ENCODE measurements at regions not wholly inside any gene's neighbourhood (a gene's known extent, or its start where the extent isn't known, plus 50 kb on each side); places are given as distances from the start of the nearest gene placed in this dataset.
"Not testable (repeated sequence)": the region's sequence is repeated elsewhere in the genome, so short reads cannot be mapped to it uniquely, and the experiment has no call there.

DNA sequence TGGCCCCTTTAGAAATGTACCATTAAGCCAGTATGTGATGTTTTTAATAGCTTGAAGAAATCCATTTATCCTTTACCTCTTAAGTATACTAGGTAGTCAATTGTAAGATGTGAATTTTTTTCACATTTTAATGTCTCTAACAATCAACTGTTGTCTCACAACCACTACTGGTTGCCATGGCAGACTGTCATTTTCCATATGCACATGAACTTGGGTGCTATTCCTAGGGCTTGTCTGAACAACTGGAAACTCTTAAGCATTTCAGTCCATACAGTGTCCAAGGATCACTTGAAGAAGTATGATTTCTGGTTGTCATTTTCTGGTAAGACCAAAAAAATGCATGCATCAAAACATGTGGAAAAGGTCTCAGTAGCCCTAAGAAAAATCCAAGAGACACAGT lies 315.1 kb downstream of the HHIPL2 start:
- no peak for DNase-seq

DNA sequence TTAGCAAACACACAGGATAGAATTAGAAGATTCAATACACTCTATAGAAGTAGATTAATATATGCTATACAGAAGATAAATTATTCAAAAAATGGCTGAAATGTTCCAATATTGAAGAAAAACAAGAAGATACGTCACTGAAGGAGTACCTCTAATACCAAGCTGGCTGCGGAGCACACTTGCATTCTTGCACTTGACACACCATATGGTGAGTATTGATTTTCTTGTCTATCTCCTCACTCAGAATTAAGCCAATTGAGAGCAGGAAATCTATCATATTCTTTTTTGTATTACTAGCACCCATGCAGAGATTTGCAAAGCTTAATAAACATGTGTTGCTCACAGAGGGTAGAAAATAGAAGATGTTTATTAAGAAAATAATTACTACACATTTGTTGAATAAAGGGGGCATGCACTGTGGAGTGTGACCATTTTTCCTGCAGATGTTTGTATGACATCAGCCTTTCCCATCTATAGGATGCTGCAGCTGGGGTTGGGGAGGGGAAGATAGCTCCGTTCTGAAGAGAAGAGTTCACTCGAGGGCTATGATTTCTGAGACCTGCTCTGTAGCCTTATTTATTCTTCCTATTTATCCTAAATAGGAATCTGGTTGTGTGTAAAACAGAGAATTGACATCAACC lies 318.1 kb downstream of the HHIPL2 start:
- DNase-seq, result no peak

DNA sequence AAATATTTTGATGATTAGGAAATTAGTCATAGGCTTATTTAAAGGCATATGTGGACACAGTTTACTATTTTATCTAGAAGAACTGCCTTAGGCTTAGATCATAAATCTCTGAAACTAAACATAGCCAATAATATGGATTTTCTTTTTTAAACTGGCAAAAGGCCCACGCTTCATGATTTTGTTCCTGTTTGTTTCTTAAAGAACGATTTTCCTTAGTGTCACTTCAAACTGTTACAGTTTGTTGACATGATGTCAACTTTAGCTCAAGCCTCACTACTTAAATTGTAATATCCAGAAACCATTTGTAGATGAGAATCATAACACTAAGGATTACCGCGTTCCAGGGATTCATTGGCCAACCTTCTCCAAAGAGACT lies 322.6 kb downstream of the HHIPL2 start:
- no peak for DNase-seq

DNA sequence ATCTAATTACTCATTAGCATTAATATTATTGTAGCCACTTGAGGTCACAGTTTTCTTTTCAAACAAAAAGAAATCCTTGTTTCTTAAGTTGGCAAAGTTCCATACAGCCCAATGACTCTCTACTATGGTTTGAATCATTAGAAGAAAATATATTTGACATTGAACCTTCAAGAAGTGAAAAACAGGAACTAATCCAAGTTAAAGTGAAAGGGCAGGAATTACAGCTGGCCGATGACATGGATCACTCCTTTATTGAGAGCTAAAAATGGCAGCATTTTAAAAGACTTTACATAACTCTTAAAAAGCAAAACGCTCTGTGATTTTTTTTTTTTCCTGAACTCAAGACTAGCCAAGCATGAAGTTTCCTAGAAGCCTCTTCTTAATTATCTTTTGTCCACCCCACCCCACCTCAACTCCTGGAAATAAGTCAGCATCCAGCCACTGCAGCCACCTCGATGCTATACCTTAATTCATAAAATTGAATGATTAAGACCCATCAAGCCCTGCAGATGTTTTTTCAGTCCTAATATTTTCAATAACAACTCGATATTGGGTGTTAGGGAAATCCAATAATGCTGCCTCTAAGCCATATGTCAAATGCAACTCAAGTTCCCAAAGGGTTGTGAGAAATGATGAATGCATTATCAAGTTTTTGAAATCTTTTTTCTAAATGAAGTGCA lies 323.1 kb downstream of the HHIPL2 start:
- no peak for DNase-seq

DNA sequence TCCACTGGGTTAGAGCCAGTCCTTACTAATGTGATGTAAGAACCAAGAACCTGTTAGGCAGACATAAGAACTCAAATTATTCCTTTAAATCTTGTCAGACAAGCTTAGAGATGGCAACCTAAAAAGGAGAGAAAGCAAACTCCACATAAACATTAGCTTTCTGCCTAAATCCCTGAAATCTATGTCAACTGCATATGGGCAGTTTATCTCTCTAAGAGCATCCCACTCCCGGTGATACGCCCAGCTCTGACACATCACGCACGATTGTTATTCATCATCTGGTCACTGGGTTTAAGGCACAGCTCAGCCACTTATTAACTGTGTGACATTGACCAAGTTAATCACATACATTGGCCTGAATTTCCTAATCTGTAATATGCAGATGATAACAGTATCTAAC lies 323.7 kb downstream of the HHIPL2 start:
- no peak for DNase-seq

DNA sequence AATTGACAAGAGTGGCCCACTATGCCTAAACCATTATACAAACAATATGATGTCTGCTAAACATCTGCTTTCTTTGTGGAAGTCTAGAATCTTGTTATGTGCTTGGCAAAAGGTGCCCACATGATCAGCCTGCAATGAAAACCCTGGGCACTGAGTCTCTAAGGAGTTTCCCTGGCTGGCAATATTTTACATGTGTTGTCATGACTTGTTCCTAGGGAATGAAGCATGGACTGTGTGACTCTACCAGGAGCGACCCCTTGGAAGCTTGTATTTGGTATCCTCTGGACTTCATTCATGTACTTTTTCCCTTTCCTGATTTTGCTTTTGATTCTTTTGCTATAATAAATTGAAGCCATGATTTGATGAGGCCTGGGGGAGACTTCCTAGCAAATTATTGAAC lies 324.9 kb downstream of the HHIPL2 start:
- DNase-seq, result no peak

DNA sequence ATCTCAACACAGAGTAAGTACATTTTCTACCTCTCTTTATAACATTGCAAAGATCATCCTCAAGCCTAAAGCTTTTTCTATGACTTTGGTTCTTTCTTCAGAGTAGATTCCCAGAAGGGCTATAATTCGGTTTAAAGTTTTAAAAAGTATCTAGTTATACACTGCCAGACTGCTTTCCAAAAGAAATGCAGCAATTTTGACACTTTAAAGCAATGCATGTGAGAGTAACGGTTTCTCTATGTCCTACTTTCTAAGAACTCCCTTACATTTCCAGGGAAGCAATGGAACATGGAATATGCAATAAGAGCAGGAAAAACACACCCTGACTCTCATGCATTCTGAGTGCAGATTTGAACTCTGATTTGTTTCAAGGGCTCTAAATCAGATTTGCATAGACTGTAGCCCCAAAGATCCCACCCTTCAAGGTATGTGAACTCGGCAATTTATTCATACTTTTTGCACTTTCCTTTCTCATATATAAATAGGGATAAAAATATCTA lies 331.6 kb downstream of the HHIPL2 start:
- DNase-seq, result no peak

DNA sequence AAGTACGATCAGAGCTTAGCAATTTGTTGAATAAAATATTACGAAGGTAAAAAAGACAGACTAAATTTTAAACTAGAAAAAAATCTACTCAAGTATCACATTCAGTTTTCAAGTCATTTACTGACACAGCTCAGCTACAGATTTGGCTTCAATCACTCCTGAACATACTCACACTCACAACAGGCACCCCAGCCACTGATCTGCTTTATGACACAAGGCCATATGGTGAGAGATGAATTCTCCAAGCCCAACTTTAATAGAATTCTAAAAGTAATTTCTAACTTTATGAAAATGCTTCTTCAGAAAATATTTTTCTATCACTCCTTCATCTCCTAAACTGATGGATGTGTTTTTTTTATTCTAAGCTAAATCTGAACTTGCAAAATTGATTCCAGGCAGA lies 337.1 kb downstream of the HHIPL2 start:
- no peak for DNase-seq

DNA sequence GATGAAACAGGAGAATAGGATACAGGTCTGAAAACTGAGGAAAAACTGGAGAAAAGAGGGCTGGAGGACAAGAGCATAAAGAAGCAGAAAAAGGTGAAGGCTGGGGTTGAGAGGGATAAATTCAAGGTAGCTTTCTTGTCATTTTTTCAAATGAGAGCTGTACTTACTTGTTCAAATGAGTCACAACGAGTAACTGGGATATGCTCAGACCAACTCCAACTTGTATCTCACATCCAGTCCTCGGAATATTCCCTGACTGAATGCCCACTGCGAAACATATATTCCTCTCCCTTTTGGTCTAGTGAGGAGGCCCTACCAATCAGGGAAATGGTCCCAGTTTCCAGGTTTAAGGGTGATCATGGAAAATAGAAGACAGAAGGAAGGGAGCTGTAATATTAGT lies 343.4 kb downstream of the HHIPL2 start:
- no peak for DNase-seq

DNA sequence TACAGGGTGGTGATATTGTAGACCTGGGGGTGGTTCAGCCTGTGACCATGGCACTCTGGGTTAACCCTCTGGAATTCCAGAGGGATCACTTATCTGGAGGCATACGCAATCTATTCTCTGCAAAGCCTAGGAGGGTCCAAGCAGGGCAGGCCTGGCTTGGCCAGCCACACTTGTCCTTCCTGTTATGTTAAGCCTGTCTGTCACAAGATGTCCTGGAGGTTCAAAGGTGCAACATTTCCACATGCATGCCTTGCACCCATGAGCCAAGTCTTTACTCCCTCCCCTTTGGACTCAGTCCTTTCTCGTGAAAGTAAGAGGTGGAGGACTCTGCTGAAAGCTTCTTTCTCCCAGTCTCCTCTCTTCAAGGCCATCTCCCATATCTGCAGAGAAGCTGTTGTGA lies 345.1 kb downstream of the HHIPL2 start:
- DNase-seq, result no peak

DNA sequence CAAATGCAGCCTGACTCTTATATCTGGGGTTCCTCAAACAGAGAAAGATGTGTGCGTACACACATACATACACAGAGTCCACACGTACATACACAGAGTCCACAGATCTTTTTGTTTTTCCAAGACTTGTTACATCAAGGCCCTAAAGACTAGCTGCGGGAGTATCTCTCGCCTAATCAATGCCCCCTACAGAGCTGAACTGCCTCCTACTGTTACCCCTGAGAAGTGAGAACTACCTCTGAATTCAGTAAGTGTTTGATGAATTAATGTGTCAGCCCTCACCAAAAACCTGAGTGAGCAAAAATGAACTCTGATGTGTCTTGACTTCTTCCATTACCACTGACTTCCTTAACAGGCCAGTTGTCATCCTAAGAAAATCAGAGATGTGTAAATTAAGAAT lies 351.2 kb downstream of the HHIPL2 start:
- DNase-seq, result no peak

DNA sequence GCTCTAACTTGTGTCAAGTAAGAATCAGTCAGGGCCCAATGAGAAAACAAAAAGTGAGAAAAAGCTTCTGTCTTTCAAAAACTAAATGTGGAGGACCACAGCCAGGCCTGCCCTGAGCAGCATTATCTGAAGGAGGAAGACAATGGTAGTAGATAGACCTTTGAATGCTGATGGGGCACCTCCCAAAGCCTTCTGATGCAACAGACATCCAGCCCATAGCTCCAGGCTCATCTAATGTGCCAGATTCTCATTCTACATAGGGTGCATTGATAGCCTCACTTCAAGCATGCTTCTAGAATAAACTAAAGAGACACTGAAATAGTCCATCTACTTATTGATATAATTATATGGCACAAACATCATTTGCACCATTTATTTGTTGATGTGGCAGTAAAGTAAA lies 351.6 kb downstream of the HHIPL2 start:
- DNase-seq, result no peak

DNA sequence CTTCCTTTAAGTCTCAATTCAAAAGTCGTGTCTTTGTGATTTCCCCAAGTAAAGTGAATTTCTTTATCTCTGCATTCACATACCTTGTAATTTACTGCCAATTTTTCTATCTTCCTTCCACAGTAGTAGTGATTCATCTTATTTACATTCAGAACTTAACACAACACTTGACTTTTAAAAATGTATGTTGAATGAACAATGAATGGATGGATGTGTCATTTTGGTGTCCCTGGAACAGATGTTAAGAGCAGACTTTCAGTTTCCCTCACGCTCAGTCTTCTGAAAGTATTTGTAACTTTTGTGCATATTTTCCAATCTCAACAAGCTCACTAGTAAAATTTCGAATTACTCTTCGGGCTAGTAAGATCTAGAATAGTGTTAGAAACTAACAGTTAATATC lies 352.0 kb downstream of the HHIPL2 start:
- DNase-seq, result no peak

DNA sequence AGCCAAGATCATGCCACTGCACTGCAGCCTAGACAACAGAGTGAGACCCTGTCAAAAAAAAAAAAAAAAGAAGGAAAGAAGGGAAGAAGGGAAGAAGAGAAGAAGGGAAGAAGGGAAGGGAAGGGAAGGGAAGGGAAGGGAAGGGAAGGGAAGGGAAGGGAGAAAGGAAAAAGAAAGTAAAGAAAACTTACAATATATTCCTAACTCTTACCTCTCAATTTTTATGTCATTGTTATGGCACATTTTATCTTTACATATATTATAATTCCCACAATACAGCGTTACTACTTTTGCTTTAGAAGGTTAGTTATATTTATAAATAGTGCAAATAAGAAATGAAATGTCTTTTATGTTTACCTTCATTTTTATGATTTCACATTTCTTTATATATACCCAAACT lies 358.7 kb downstream of the HHIPL2 start:
- no peak for DNase-seq

DNA sequence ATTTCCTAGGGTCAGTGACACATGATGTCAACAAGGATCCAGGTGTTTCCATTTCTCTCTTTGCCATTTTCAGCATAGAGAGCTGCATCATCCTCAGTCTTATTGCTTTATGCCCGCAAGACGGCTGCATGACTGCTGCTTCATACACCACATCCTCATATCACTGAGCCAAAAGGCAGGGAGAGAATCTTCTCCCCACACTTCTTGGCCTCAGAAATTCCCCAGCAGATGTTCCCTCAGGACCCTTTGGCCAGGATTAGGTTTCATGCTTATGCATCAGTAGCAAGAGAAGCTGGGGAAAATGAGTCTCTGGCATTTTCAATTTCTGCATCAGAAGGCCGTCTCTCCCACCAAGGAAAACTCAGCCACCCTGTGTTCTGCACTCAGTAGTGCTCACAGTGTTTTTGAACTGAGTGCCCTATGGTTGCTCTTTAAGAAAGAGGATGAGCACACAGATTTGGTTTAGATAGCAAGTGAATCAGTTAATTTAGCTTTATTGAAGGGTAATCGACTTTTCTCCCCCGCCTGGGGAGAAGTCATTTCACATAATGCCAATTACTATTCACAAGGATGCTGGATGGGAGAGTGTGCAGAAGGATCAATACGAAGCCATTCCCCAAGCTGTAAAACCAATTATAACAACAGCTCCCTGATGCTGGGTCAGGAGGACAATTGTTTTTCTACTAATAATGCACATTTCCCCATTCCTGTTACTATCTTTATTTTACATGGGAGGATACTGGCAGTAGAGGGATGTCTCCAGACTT lies 360.2 kb downstream of the HHIPL2 start:
- no peak for DNase-seq

DNA sequence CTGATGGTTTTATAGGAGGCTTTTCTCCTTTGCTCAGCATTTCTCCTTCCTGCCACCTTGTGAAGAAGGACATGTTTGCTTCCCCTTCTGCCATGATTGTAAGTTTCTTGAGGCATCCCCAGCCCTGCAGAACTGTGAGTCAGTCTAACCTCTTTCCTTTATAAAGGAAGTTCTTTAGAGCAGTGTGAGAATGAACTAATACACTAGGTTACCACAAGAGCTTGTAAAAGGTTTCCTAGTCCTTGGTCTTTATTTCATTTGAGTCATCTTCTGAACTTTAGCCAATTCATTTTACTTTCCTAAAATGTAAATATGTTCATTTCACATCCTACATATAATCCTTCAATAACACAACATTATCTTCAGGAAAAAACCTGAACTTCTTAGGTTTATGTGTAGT lies 365.3 kb downstream of the HHIPL2 start:
- DNase-seq, result no peak

DNA sequence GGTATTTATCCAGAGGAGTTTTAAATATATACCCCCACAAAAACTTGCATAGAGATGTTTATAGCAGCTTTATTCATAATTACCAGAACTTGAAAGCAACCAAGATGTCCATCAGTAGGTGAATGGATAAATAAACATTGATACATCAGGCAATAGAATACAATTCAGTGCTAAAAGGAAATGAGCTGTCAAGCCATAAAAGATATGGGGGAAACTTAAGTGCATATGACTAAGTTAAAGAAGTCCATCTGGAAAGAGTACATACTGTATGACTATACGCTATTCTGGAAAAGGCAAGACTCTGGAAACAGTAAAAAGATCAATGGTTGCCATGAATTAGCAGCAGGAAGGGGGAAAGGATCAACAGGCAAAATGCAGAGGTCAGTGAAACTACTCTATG lies 366.7 kb downstream of the HHIPL2 start:
- DNase-seq, result no peak

DNA sequence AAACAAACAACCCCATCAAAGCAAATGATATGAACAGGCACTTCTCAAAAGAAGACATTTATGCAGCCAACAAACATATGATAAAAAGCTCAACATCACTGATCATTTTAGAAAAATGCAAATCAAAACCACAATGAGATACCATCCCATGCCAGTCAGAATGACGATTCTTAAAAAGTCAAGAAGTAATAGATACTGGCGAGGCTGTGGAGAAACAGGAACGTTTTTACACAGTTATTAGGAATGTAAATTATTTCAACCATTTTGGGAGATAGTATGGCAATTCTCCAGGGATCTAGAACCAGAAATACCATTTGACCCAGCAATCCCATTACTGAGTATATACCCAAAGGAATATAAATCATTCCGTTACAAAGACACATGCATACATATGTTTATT lies 370.4 kb downstream of the HHIPL2 start:
- not testable (repeated sequence) for DNase-seq

DNA sequence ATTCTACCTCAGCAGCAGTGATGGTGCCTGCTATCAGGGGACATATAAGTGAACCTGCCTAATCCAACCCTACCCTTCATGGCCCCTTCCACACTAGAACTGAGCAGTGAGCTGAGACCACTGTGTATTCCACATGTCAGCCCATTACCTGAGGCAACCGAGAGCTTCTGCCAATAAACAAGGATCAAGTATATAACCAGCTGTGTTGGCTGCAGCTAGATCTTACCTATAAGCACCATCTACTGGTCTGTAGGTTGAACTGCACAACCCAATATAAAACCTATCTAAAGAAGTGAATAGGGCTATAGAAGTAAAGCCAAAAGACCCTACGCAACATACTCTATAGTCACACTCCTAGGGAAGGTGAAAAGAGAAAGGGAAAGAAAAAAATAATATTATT lies 376.9 kb downstream of the HHIPL2 start:
- DNase-seq, result no peak

DNA sequence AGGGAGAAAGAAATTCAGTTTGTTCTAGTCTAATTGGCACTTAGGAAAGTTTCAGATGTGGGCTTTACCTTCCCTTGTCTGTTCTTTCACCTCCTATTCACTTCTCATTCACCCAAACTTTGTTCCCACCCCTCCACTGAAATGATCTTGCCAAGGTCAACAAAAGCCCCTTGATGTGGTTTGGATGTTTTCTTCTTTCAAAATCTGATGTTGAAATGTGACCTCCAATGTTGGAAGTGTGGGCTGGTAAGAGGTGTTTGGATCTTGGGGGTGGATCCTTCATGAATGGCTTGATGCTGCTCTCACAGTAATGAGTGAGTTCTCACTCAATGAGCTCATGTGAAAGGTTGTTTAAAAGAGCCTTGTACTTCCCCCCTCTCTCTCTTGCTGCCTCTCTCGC lies 379.3 kb downstream of the HHIPL2 start:
- no peak for DNase-seq

DNA sequence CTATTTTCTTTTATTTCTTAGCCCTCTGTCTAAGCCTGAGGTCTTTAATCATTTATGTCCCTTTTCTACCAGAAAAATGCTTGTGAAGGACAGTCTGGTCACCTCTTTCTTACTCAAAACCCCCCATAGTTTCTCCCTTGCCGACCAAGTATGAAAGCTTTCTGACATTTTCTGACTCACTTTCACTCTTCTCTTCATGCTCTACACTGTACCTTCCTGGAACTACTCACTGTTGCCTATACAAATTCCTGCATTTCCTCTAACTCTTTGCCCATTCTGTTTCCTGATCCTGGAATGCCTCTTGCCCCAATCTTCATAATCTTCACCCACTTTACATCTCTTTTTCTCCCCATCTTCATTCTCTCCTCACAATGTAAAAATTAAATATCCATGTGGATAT lies 380.0 kb downstream of the HHIPL2 start:
- DNase-seq, result no peak

DNA sequence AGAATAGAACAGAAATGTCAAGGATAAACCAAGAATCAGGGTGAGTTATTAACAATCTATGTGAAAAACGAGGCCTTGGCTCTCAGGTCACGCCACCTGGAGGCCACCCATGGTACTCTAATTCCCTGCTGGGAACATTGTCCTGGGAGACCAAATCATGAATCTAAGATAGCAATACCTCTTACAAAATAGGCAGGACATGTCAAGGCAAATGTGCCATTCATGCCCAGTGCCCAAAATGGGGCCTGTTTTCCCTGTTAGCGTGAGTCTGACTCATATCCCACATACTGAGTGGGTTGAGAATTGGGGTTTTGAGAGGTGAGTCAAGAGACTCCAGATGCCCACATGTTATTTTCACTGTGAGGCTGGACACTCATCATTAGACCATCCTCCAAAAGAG lies 380.8 kb downstream of the HHIPL2 start:
- DNase-seq, result no peak

DNA sequence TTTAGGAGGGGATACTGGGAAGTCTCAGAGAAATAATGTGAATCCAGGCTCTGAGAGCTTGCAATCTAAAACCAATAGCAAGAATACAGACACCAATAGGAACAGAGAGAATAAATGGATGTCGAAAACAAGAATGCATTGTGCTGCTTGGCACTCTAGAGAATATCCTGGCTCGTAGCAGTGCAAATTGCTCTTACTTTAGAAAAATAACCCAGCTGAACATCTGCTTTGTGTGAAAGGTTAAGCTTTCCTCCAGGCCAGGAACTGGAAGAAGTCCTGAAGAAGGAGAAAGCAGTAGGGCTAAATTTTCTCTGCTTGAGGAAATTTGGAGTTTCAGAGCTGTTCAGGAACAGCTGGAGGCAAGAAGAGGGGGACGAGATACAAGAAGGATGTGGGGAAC lies 382.3 kb downstream of the HHIPL2 start:
- no peak for DNase-seq

DNA sequence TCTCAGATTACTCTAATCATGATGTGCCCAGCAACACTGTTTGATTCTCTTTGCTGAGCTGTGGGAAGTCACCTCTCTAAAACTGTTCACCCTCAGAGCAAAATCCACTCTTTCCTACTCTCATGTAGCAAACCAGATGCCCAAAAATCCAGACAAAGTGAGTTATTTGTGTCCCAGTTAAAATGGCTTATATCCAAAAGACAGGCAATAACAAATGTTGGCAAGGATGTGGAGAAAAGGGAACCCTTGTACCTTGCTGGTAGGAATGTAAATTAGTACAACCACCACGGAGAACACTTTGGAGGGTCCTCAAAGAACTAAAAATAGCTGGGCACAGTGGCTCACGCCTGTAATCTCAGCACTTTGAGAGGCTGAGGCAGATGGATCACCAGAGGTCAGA lies 384.0 kb downstream of the HHIPL2 start:
- DNase-seq, result no peak

Measured in NCI-H1105 (cell line).